Chondrocyte (in vitro differentiated cells): ENCODE measurements at regions not wholly inside any gene's neighbourhood (a gene's known extent, or its start where the extent isn't known, plus 50 kb on each side); places are given as distances from the start of the nearest gene placed in this dataset.
"Not testable (repeated sequence)": the region's sequence is repeated elsewhere in the genome, so short reads cannot be mapped to it uniquely, and the experiment has no call there.

Source experiments
- DNase-seq: peaks from one replicate; pipeline ENCODE4 v3.0.0; 2021; ENCODE audit warnings: mixed read lengths, low spot score
- H3K27ac Mint-ChIP-seq: one replicate; pipeline ENCODE4 v1.8.0; 2021; ENCODE audit warnings: mild to moderate bottlenecking, moderate library complexity, mixed read lengths; ENCODE audit not compliant: unreplicated experiment
- H3K27me3 Mint-ChIP-seq: 2 replicates; pipeline ENCODE4 v1.8.0; 2021; ENCODE audit warnings: low read depth, mixed read lengths
- H3K36me3 Mint-ChIP-seq: 2 replicates; pipeline ENCODE4 v1.8.0; 2021; ENCODE audit warnings: low read depth, mixed read lengths
- H3K4me1 Mint-ChIP-seq: 2 replicates; pipeline ENCODE4 v1.8.0; 2021; ENCODE audit warnings: low read depth, mild to moderate bottlenecking, mixed read lengths
- H3K4me3 Mint-ChIP-seq: one replicate; pipeline ENCODE4 v1.8.0; 2021; ENCODE audit warnings: mild to moderate bottlenecking, moderate library complexity, mixed read lengths; ENCODE audit not compliant: unreplicated experiment
- H3K9me3 Mint-ChIP-seq: 2 replicates; pipeline ENCODE4 v1.8.0; 2021; ENCODE audit warnings: low read depth, mixed read lengths
- TF ChIP-seq, protein P1 (sequence below): fragments of 200-600 bp; sonication (generic); IDR thresholded peaks from 2 replicates; pipeline ENCODE4 v1.5.0; 2021; ENCODE audit warnings: antibody characterized with exemption, mild to moderate bottlenecking, moderate library complexity

DNA sequence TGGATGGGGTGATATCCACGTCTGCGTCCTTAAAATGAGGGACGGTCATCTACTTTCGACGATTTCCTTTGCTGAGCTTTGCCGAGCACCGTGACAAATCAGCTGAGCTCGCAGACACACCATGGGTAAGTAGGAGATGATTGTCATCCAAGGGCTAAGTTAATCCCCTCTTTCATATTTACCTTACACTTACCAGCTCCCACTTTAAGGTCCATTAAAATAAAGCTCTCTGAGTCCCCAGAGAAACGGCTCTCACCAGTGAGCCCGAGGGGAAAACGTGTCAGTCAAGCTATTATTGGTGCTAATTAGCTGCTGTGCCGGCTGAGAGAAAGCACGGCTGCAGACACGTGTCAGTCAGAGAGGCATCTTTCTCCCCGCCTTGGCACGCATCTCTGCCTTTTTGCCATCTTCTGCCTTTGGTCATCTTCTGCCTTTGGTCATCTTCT lies 72.2 kb downstream of the CRLF2 start:
- H3K27ac Mint-ChIP-seq = no peak overlapping the region
- TF ChIP-seq, protein P1, sequence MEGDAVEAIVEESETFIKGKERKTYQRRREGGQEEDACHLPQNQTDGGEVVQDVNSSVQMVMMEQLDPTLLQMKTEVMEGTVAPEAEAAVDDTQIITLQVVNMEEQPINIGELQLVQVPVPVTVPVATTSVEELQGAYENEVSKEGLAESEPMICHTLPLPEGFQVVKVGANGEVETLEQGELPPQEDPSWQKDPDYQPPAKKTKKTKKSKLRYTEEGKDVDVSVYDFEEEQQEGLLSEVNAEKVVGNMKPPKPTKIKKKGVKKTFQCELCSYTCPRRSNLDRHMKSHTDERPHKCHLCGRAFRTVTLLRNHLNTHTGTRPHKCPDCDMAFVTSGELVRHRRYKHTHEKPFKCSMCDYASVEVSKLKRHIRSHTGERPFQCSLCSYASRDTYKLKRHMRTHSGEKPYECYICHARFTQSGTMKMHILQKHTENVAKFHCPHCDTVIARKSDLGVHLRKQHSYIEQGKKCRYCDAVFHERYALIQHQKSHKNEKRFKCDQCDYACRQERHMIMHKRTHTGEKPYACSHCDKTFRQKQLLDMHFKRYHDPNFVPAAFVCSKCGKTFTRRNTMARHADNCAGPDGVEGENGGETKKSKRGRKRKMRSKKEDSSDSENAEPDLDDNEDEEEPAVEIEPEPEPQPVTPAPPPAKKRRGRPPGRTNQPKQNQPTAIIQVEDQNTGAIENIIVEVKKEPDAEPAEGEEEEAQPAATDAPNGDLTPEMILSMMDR = no peak
- peaks cover 11% of the 10 kb centered on the region for H3K27me3 Mint-ChIP-seq
- H3K4me1 Mint-ChIP-seq = no peaks in the 10 kb centered on the region
- DNase-seq = no peak
- H3K36me3 Mint-ChIP-seq = no peaks in the 10 kb centered on the region
- H3K9me3 Mint-ChIP-seq = no peaks in the 10 kb centered on the region
- no peak overlapping the region for H3K4me3 Mint-ChIP-seq

DNA sequence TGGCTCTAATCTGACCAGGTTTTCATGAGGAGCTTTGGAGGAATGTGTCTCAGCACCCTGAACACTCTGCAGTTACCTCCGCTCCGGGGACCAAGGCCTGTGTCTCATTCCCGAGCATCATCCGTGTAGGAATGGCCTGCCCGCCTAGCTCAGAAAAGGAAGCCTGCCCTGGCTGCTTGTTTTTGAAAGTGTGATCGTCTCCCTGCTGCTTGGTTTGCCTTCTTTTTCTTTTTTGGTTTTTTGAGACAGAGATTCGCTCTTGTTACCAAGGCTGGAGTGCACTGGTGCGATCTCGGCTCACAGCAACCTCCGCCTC lies 73.3 kb downstream of the CRLF2 start:
- TF ChIP-seq, protein P1 = no peak
- Mint-ChIP-seq H3K27me3 (peaks cover 11% of the 10 kb centered on the region), H3K27ac (no peak overlapping the region), H3K36me3 (no peaks in the 10 kb centered on the region), H3K4me1 (no peaks in the 10 kb centered on the region), H3K9me3 (no peaks in the 10 kb centered on the region), H3K4me3 (no peak overlapping the region)
- no peak for DNase-seq

DNA sequence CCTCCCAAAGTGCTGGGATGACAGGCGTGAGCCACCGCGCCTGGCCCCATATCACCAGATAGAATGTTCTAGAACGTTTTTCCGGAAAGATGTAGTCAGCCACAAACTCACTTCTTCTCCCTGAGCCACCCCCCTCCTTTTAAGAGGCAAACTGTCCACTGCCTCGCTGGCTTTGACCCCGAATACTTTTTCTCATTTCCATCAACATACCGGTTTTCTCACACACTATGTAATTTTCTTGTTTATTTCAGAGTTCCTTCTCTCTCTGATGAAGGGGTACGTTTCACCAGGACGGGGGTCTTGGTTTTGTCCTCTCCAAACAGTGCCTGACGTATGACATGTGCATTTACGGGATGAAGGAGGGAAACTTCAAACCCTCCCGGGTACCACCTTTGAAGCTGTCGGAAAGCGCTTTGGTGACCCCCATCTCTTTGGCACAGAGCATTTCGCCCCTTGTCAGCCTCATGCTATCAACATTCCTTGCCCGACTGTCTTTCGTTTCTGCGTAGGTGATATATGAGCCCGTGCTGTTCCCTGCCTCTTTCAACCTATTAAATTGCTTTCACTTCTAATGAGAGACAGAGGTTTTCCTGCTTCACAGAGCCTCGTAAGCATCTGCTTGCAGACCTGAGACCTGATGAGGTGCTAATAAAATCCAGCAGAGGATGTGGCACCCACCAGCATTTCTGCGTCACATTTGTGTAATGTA lies 73.8 kb downstream of the CRLF2 start:
- DNase-seq = no peak
- TF ChIP-seq, protein P1 = no peak
- H3K27ac Mint-ChIP-seq = no peak overlapping the region
- H3K9me3 Mint-ChIP-seq = no peaks in the 10 kb centered on the region
- peaks cover 11% of the 10 kb centered on the region for H3K27me3 Mint-ChIP-seq
- H3K4me3 Mint-ChIP-seq = no peak overlapping the region
- no peaks in the 10 kb centered on the region for H3K36me3 Mint-ChIP-seq
- H3K4me1 Mint-ChIP-seq = no peaks in the 10 kb centered on the region

DNA sequence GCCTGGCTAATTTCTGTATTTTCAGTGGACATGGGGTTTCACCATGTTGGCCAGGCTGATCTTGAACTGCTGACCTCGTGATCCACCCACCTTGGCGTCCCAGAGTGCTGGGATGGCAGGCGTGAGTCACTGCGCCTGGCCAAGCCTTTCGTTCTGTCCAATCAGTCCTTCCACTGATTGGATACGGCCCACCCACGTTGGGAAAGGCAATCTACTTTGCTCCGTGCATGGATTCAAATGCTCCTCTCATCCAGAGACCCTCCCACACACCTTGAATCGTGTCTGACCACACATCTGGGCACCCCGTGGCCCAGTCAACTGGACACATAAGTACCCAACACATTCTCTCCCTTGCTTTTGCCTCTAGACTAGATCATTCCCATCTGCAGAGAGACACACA lies 74.9 kb downstream of the CRLF2 start:
- H3K4me3 Mint-ChIP-seq = no peak overlapping the region
- no peaks in the 10 kb centered on the region for H3K9me3 Mint-ChIP-seq
- TF ChIP-seq, protein P1 = no peak
- H3K36me3 Mint-ChIP-seq = no peaks in the 10 kb centered on the region
- DNase-seq = no peak
- H3K27me3 Mint-ChIP-seq = peaks cover 11% of the 10 kb centered on the region
- H3K4me1 Mint-ChIP-seq = no peaks in the 10 kb centered on the region
- no peak overlapping the region for H3K27ac Mint-ChIP-seq

DNA sequence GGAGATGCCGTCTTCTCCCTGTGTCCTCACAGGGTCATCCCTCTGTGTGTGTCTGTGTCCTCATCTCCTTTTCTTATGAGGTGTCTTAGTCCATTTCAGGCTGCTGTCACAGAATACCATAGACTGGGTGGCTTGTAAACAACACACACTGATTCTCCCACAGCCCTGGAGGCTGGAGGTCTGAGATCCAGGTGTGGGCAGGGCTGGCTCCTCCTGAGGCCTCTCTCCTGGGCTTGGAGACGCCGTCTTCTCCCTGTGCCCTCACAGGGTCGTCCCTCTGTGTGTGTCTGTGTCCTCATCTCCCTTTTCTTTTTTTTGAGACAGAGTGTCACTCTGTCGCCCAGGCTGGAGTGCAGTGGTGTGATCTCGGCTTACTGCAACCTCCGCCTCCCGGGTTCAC lies 75.9 kb downstream of the CRLF2 start:
- not testable (repeated sequence) for DNase-seq, H3K36me3 Mint-ChIP-seq, H3K9me3 Mint-ChIP-seq, H3K27ac Mint-ChIP-seq, H3K4me3 Mint-ChIP-seq, H3K4me1 Mint-ChIP-seq
- peaks cover 11% of the 10 kb centered on the region for H3K27me3 Mint-ChIP-seq

DNA sequence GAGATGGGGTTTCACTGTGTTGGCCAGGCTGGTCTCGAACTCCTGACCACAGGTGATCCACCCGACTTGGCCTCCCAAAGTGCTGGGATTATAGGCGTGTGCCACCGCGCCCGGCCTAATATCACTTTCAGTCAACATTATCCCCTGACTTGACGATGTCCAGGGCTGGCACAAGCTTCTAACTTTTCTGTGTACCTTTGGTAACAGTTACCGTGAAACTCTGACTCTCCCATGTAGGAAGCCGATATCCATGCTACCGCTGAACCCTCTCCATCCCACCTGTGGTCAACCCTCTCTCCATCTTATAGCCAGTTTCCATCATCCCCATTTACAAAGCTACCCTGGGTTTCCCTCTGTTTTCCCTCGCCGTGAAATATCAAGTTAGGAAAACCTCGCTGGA lies 77.5 kb downstream of the CRLF2 start:
- no peaks in the 10 kb centered on the region for H3K9me3 Mint-ChIP-seq
- H3K27ac Mint-ChIP-seq = no peak overlapping the region
- TF ChIP-seq, protein P1 = no peak
- no peak for DNase-seq
- peaks cover 10% of the 10 kb centered on the region for H3K27me3 Mint-ChIP-seq
- no peak overlapping the region for H3K4me3 Mint-ChIP-seq
- no peaks in the 10 kb centered on the region for H3K4me1 Mint-ChIP-seq
- H3K36me3 Mint-ChIP-seq = no peaks in the 10 kb centered on the region
